ENCODE measurements at regions not wholly inside any gene's neighbourhood (a gene's known extent, or its start where the extent isn't known, plus 50 kb on each side); places are given as distances from the start of the nearest gene placed in this dataset.

GRCh38 chr10:128880159-128880725, 586.8 kb upstream of the MGMT start:
- Mint-ChIP-seq H3K36me3 (ENCODE audit: low read depth) (no peaks in the 10 kb centered on the region), H3K27ac (no peak overlapping the region), H3K4me1 (ENCODE audit: low read depth) (no peaks in the 10 kb centered on the region), H3K4me3 (no peak overlapping the region), H3K9me3 (ENCODE audit: insufficient read depth) (no peaks in the 10 kb centered on the region), H3K27me3 (ENCODE audit: low read depth) (peaks cover 2% of the 10 kb centered on the region)
- ATAC-seq (no peak), DNase-seq (no peak)
- ChIA-PET POLR2A (no interaction called here), CTCF (no interaction called here)

DNA sequence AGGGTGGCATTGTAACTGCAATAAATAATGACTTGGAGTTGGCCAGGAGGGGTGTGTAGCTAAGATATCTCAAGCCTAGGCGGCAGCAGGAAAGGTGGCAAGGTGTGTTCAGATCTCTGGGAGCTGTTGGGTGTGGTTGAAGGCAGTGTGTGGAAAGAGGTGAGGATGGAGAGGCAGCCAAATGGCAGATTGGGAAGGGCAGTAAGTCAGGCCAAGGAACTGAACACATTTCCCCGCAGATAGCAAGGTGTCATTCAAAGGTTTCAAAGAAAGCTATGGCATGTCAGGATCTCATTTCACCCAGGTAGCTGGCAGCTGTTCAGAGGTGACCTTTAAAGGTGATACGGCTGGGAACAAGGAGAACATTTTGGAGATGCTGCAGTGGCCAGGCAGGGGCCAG, 586.0 kb upstream of the MGMT start:
- ChIA-PET CTCF (no interaction called here), POLR2A (no interaction called here)
- ATAC-seq (no peak), DNase-seq (no peak)
- H3K4me1 Mint-ChIP-seq (ENCODE audit: low read depth): no peaks in the 10 kb centered on the region
- H3K27ac Mint-ChIP-seq: no peak overlapping the region
- H3K27me3 Mint-ChIP-seq (ENCODE audit: low read depth): peaks cover 2% of the 10 kb centered on the region
- H3K4me3 Mint-ChIP-seq: no peak overlapping the region
- H3K36me3 Mint-ChIP-seq (ENCODE audit: low read depth): no peaks in the 10 kb centered on the region
- H3K9me3 Mint-ChIP-seq (ENCODE audit: insufficient read depth): no peaks in the 10 kb centered on the region

- POLR2A ChIA-PET: no interaction called here
- ATAC-seq (no peak), DNase-seq (no peak)
- H3K27me3 Mint-ChIP-seq (ENCODE audit: low read depth): no peaks in the 10 kb centered on the region
- CTCF ChIA-PET: no interaction called here
- H3K4me1 Mint-ChIP-seq (ENCODE audit: low read depth): no peaks in the 10 kb centered on the region
- no peak overlapping the region for H3K4me3 Mint-ChIP-seq
- H3K36me3 Mint-ChIP-seq (ENCODE audit: low read depth): no peaks in the 10 kb centered on the region
- no peak overlapping the region for H3K27ac Mint-ChIP-seq
- H3K9me3 Mint-ChIP-seq (ENCODE audit: insufficient read depth): no peaks in the 10 kb centered on the region
These were observed 583.6 kb upstream of the MGMT start for GRCh38 chr10:128883231-128884032.

DNA sequence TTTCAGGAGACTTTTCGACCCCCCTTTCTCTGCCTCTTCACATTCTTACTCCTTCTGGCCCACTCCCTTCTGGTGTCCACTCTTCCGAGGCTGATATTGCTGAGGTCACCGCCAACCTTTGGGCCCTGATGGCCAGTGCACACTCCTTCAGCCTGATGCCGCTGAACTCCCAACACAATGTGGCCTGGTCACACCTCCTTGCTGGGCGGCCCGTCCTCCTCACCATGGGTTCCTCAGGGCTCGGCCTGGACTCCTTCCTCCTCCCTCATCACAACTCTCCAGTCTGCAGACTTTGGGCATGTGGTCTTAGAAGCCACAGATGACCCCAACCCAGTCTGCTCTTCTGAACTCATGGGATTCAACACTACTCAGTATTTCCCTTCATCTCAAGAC, 583.0 kb upstream of the MGMT start:
- H3K36me3 Mint-ChIP-seq (ENCODE audit: low read depth): no peaks in the 10 kb centered on the region
- H3K4me3 Mint-ChIP-seq: no peak overlapping the region
- H3K27ac Mint-ChIP-seq: no peak overlapping the region
- CTCF ChIA-PET: no interaction called here
- DNase-seq (no peak), ATAC-seq (no peak)
- POLR2A ChIA-PET: no interaction called here
- H3K4me1 Mint-ChIP-seq (ENCODE audit: low read depth): no peaks in the 10 kb centered on the region
- peaks cover 3% of the 10 kb centered on the region for H3K9me3 Mint-ChIP-seq (ENCODE audit: insufficient read depth)
- H3K27me3 Mint-ChIP-seq (ENCODE audit: low read depth): no peaks in the 10 kb centered on the region

DNA sequence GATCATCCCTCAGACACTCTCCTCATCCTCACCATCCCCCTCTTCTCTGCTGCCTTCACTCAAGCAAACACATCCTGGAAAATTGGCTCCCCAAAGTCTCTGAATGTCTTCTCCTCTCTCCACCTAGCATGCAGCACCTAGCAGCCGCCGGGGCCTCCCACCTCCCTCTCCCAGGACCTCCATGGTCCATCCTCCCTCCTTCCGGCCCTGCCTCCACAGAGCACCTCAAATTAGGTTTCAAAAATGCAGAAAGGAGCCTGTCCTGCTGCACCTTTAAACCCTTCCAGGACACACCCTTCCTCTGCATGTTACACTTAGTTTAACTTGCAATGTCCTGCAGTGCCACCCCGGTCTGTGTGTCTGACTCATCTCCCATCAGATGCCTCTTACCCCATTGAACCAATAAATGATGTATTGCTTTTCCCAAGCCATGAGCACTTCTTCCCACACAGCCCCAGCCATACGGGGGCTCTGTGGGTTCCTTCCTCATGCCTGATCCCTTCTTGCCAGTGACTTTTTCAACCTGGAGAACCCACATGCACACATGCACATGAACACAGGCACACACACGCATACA, 582.5 kb upstream of the MGMT start:
- DNase-seq (no peak), ATAC-seq (no peak)
- Mint-ChIP-seq H3K27ac (no peak overlapping the region), H3K4me3 (no peak overlapping the region), H3K4me1 (ENCODE audit: low read depth) (no peaks in the 10 kb centered on the region), H3K36me3 (ENCODE audit: low read depth) (no peaks in the 10 kb centered on the region), H3K27me3 (ENCODE audit: low read depth) (no peaks in the 10 kb centered on the region), H3K9me3 (ENCODE audit: insufficient read depth) (peaks cover 3% of the 10 kb centered on the region)
- ChIA-PET CTCF (no interaction called here), POLR2A (no interaction called here)

GRCh38 chr10:128885573-128886555, 581.2 kb upstream of the MGMT start:
- H3K4me3 Mint-ChIP-seq: no peak overlapping the region
- DNase-seq (no peak), ATAC-seq (no peak)
- H3K9me3 Mint-ChIP-seq (ENCODE audit: insufficient read depth): peaks cover 3% of the 10 kb centered on the region
- no peak overlapping the region for H3K27ac Mint-ChIP-seq
- H3K4me1 Mint-ChIP-seq (ENCODE audit: low read depth): no peaks in the 10 kb centered on the region
- ChIA-PET CTCF (no interaction called here), POLR2A (no interaction called here)
- no peaks in the 10 kb centered on the region for H3K36me3 Mint-ChIP-seq (ENCODE audit: low read depth)
- H3K27me3 Mint-ChIP-seq (ENCODE audit: low read depth): no peaks in the 10 kb centered on the region

GRCh38 chr10:128887856-128888255, 579.2 kb upstream of the MGMT start:
- POLR2A ChIA-PET: no interaction called here
- peaks cover 3% of the 10 kb centered on the region for H3K9me3 Mint-ChIP-seq (ENCODE audit: insufficient read depth)

GRCh38 chr10:128892005-128892404, 575.0 kb upstream of the MGMT start:
- DNase-seq (no peak), ATAC-seq (no peak)
- Mint-ChIP-seq H3K27ac (no peak overlapping the region), H3K9me3 (ENCODE audit: insufficient read depth) (peaks cover 3% of the 10 kb centered on the region), H3K4me3 (no peak overlapping the region), H3K4me1 (ENCODE audit: low read depth) (no peaks in the 10 kb centered on the region), H3K27me3 (ENCODE audit: low read depth) (no peaks in the 10 kb centered on the region), H3K36me3 (ENCODE audit: low read depth) (no peaks in the 10 kb centered on the region)
- POLR2A ChIA-PET: no interaction called here
- CTCF ChIA-PET: no interaction called here

More at GRCh38 chr10:128887856-128888255, 579.2 kb upstream of the MGMT start:
- ATAC-seq (no peak), DNase-seq (no peak)
- Mint-ChIP-seq H3K4me1 (ENCODE audit: low read depth) (no peaks in the 10 kb centered on the region), H3K27me3 (ENCODE audit: low read depth) (no peaks in the 10 kb centered on the region), H3K27ac (no peak overlapping the region), H3K36me3 (ENCODE audit: low read depth) (no peaks in the 10 kb centered on the region), H3K4me3 (no peak overlapping the region)
- CTCF ChIA-PET: no interaction called here

- no peak for ATAC-seq
- H3K4me1 Mint-ChIP-seq (ENCODE audit: low read depth): no peaks in the 10 kb centered on the region
- H3K27ac Mint-ChIP-seq: no peak overlapping the region
- DNase-seq: no peak
- H3K27me3 Mint-ChIP-seq (ENCODE audit: low read depth): no peaks in the 10 kb centered on the region
- no peaks in the 10 kb centered on the region for H3K9me3 Mint-ChIP-seq (ENCODE audit: insufficient read depth)
- ChIA-PET POLR2A (no interaction called here), CTCF (no interaction called here)
- no peak overlapping the region for H3K4me3 Mint-ChIP-seq
- no peaks in the 10 kb centered on the region for H3K36me3 Mint-ChIP-seq (ENCODE audit: low read depth)
These were observed 572.4 kb upstream of the MGMT start for GRCh38 chr10:128894641-128895040.

DNA sequence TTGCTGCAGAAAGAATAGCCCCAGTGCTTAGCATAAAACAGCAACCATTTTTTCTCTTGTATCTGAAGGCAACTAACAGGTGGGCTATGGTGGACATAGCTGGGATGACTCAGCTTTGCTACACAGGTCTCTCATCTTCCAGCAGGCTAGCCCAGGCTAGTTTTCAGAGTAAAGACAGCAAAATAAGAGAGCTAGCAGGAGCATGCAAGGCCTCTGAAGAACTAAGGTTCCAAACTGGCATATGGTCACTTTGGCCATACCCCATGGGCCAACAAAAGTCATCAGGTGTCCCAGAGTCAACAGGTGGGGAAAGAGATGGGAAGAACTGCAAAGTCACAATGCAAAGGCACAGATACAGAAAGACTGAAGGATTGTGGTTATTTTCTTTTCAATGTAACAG, 571.6 kb upstream of the MGMT start:
- H3K27ac Mint-ChIP-seq: no peak overlapping the region
- no peaks in the 10 kb centered on the region for H3K4me1 Mint-ChIP-seq (ENCODE audit: low read depth)
- no peaks in the 10 kb centered on the region for H3K27me3 Mint-ChIP-seq (ENCODE audit: low read depth)
- DNase-seq (no peak), ATAC-seq (no peak)
- ChIA-PET POLR2A (no interaction called here), CTCF (no interaction called here)
- no peak overlapping the region for H3K4me3 Mint-ChIP-seq
- no peaks in the 10 kb centered on the region for H3K36me3 Mint-ChIP-seq (ENCODE audit: low read depth)
- H3K9me3 Mint-ChIP-seq (ENCODE audit: insufficient read depth): no peaks in the 10 kb centered on the region

DNA sequence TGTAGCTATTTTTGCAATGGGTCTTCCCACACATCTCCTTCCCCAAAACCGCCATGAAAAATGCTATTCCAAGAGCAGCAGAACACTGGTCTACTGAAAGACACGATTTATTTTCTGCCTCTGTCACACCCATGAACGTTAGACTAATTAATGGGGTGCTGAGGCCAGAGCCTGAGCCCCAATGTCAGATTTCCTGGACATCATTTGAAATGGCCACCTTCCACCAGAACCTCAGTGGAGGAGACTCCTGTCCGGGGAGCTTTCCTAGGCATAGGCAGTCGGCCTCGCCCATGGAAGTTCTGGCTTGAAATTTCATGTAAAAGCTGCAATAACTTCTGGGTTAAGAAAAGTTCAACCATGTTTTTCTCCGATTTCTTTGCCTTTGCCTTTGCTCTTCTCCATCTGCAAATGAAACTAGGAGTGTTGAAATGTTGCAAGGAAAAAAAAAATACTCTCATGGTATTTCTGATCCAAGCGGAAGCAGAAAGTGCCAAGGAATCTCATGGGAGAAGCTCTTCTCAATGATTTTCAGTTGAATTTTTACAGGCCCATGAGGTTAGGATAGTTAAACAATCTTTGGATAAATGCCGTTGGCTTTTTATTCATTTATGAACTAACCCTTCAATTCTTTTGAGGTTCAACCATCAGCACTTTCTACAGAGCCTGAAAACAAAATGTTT, 570.8 kb upstream of the MGMT start:
- Mint-ChIP-seq H3K27me3 (ENCODE audit: low read depth) (no peaks in the 10 kb centered on the region), H3K4me1 (ENCODE audit: low read depth) (no peaks in the 10 kb centered on the region), H3K4me3 (no peak overlapping the region), H3K27ac (no peak overlapping the region), H3K9me3 (ENCODE audit: insufficient read depth) (no peaks in the 10 kb centered on the region), H3K36me3 (ENCODE audit: low read depth) (no peaks in the 10 kb centered on the region)
- ChIA-PET POLR2A (no interaction called here), CTCF (no interaction called here)
- no peak for ATAC-seq
- DNase-seq: no peak

DNA sequence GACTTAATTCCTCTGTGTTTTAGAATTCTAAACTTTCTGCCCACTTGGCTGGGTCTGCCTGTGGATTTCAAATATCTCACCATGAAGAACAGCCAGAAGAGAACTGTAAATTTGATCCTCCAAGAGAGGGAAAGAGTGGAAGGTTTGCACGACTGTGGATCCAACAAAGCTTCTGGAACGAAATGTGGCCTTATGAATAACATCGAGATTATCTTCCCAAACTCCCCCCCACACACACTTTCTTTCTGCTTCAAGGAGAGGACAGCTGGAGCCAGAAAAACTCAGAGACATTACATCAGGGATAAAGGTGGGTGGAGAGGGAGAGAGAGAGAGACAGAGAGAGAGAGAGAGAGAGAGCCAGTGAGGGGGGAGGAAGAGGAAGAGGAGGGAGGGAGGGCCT, 570.1 kb upstream of the MGMT start:
- Mint-ChIP-seq H3K4me3 (no peak overlapping the region), H3K4me1 (ENCODE audit: low read depth) (peaks cover under 1% of the 10 kb centered on the region), H3K36me3 (ENCODE audit: low read depth) (no peaks in the 10 kb centered on the region), H3K27me3 (ENCODE audit: low read depth) (no peaks in the 10 kb centered on the region), H3K9me3 (ENCODE audit: insufficient read depth) (no peaks in the 10 kb centered on the region), H3K27ac (no peak overlapping the region)
- ChIA-PET CTCF (no interaction called here), POLR2A (no interaction called here)
- no peak for ATAC-seq
- DNase-seq: no peak
